ENCODE measurements at regions not wholly inside any gene's neighbourhood (a gene's known extent, or its start where the extent isn't known, plus 50 kb on each side); places are given as distances from the start of the nearest gene placed in this dataset.

- no peak for DNase-seq
These were observed 146.8 kb downstream of the SMAD6 start for GRCh38 chr15:66848686-66849392.

- DNase-seq, result no peak
These were observed 147.3 kb downstream of the SMAD6 start for GRCh38 chr15:66849393-66849745.

- no peak for DNase-seq
These were observed 147.7 kb downstream of the SMAD6 start for GRCh38 chr15:66849746-66850077.

GRCh38 chr15:66850078-66850991 is 148.3 kb downstream of the SMAD6 start:
- DNase-seq, result no peak

- DNase-seq, result no peak
These were observed 148.9 kb downstream of the SMAD6 start for GRCh38 chr15:66850996-66851310.

- DNase-seq, result peak; percentile 66
These were observed 149.5 kb downstream of the SMAD6 start for GRCh38 chr15:66851311-66852063.

- DNase-seq, result no peak
These were observed 150.2 kb downstream of the SMAD6 start for GRCh38 chr15:66852064-66852905.

GRCh38 chr15:66854012-66854965 is 152.3 kb downstream of the SMAD6 start:
- no peak for DNase-seq

- DNase-seq, result no peak
These were observed 153.0 kb downstream of the SMAD6 start for GRCh38 chr15:66855041-66855440.

- DNase-seq, result no peak
These were observed 155.7 kb downstream of the SMAD6 start for GRCh38 chr15:66857694-66858093.

- DNase-seq, result no peak
These were observed 156.6 kb downstream of the SMAD6 start for GRCh38 chr15:66858423-66859207.

GRCh38 chr15:66859688-66860253 is 157.7 kb downstream of the SMAD6 start:
- no peak for DNase-seq

GRCh38 chr15:66860844-66861243 is 158.8 kb downstream of the SMAD6 start:
- no peak for DNase-seq

GRCh38 chr15:66862111-66862939 is 160.3 kb downstream of the SMAD6 start:
- DNase-seq, result no peak

- peak; percentile 63 for DNase-seq
These were observed 160.9 kb downstream of the SMAD6 start for GRCh38 chr15:66862940-66863335.

- no peak for DNase-seq
These were observed 161.5 kb downstream of the SMAD6 start for GRCh38 chr15:66863390-66864085.

- no peak for DNase-seq
These were observed 162.2 kb downstream of the SMAD6 start for GRCh38 chr15:66864086-66864830.

- no peak for DNase-seq
These were observed 162.8 kb downstream of the SMAD6 start for GRCh38 chr15:66864871-66865281.
